ENCODE measurements at regions not wholly inside any gene's neighbourhood (a gene's known extent, or its start where the extent isn't known, plus 50 kb on each side); places are given as distances from the start of the nearest gene placed in this dataset. TPM values are rescaled to one million over a fixed set of nuclear protein-coding genes. Genes with fewer than 3 reads are reported as not detected.

GRCh38 chr18:75491361-75491760, 63.9 kb upstream of the SMIM21 start:
- no peak overlapping the region for H3K4me3 ChIP-seq (ENCODE audit: low read length in 3 of 3)
- peaks cover 0 to 2% (median 0%) of the 10 kb centered on the region in 3 donors for H3K27me3 ChIP-seq (ENCODE audit: control insufficient read depth in 3 of 3, insufficient read depth in 3 of 3, low read length in 3 of 3)
- no peak overlapping the region for H3K9ac ChIP-seq (ENCODE audit: low read depth in 1 of 3, low read length in 3 of 3)
- no peaks in the 10 kb centered on the region for H3K36me3 ChIP-seq (ENCODE audit: control insufficient read depth in 3 of 3, insufficient read depth in 3 of 3, low read length in 3 of 3)
- no peak overlapping the region for H3K27ac ChIP-seq (ENCODE audit: low read depth, low read length)
- H3K4me1 ChIP-seq (ENCODE audit: control insufficient read depth in 3 of 3, insufficient read depth in 3 of 3, low read length in 3 of 3), result no peaks in the 10 kb centered on the region
- H3K9me3 ChIP-seq (ENCODE audit: control insufficient read depth in 3 of 3, low read length in 3 of 3), result no peaks in the 10 kb centered on the region

- Histone ChIP-seq H3K9me3 (ENCODE audit: control insufficient read depth in 3 of 3, low read length in 3 of 3) (no peaks in the 10 kb centered on the region), H3K27me3 (ENCODE audit: control insufficient read depth in 3 of 3, insufficient read depth in 3 of 3, low read length in 3 of 3) (no peaks in the 10 kb centered on the region), H3K36me3 (ENCODE audit: control insufficient read depth in 3 of 3, insufficient read depth in 3 of 3, low read length in 3 of 3) (no peaks in the 10 kb centered on the region), H3K9ac (ENCODE audit: low read depth in 1 of 3, low read length in 3 of 3) (no peak overlapping the region), H3K4me1 (ENCODE audit: control insufficient read depth in 3 of 3, insufficient read depth in 3 of 3, low read length in 3 of 3) (no peaks in the 10 kb centered on the region), H3K27ac (ENCODE audit: low read depth, low read length) (no peak overlapping the region), H3K4me3 (ENCODE audit: low read length in 3 of 3) (no peak overlapping the region)
These were observed 62.1 kb upstream of the SMIM21 start for GRCh38 chr18:75489493-75490190.

GRCh38 chr18:75483662-75484061, 56.2 kb upstream of the SMIM21 start:
- Histone ChIP-seq H3K4me3 (ENCODE audit: low read length in 3 of 3) (no peak overlapping the region), H3K27me3 (ENCODE audit: control insufficient read depth in 3 of 3, insufficient read depth in 3 of 3, low read length in 3 of 3) (no peaks in the 10 kb centered on the region), H3K36me3 (ENCODE audit: control insufficient read depth in 3 of 3, insufficient read depth in 3 of 3, low read length in 3 of 3) (no peaks in the 10 kb centered on the region), H3K4me1 (ENCODE audit: control insufficient read depth in 3 of 3, insufficient read depth in 3 of 3, low read length in 3 of 3) (no peaks in the 10 kb centered on the region), H3K9me3 (ENCODE audit: control insufficient read depth in 3 of 3, low read length in 3 of 3) (peaks cover 0 to 11% (median 2%) of the 10 kb centered on the region in 3 donors), H3K9ac (ENCODE audit: low read depth in 1 of 3, low read length in 3 of 3) (no peak overlapping the region), H3K27ac (ENCODE audit: low read depth, low read length) (no peak overlapping the region)

GRCh38 chr18:75482880-75483279, 55.4 kb upstream of the SMIM21 start:
- Histone ChIP-seq H3K9ac (ENCODE audit: low read depth in 1 of 3, low read length in 3 of 3) (no peak overlapping the region), H3K27ac (ENCODE audit: low read depth, low read length) (no peak overlapping the region), H3K4me3 (ENCODE audit: low read length in 3 of 3) (no peak overlapping the region), H3K4me1 (ENCODE audit: control insufficient read depth in 3 of 3, insufficient read depth in 3 of 3, low read length in 3 of 3) (no peaks in the 10 kb centered on the region), H3K36me3 (ENCODE audit: control insufficient read depth in 3 of 3, insufficient read depth in 3 of 3, low read length in 3 of 3) (no peaks in the 10 kb centered on the region), H3K27me3 (ENCODE audit: control insufficient read depth in 3 of 3, insufficient read depth in 3 of 3, low read length in 3 of 3) (no peaks in the 10 kb centered on the region), H3K9me3 (ENCODE audit: control insufficient read depth in 3 of 3, low read length in 3 of 3) (peaks cover 0 to 11% (median 2%) of the 10 kb centered on the region in 3 donors)

GRCh38 chr18:75480487-75480886, 53.0 kb upstream of the SMIM21 start:
- H3K4me1 ChIP-seq (ENCODE audit: control insufficient read depth in 3 of 3, insufficient read depth in 3 of 3, low read length in 3 of 3), result no peaks in the 10 kb centered on the region
- no peak overlapping the region for H3K27ac ChIP-seq (ENCODE audit: low read depth, low read length)
- no peaks in the 10 kb centered on the region for H3K27me3 ChIP-seq (ENCODE audit: control insufficient read depth in 3 of 3, insufficient read depth in 3 of 3, low read length in 3 of 3)
- peaks cover 0 to 11% (median 2%) of the 10 kb centered on the region in 3 donors for H3K9me3 ChIP-seq (ENCODE audit: control insufficient read depth in 3 of 3, low read length in 3 of 3)
- H3K4me3 ChIP-seq (ENCODE audit: low read length in 3 of 3), result no peak overlapping the region
- no peak overlapping the region for H3K9ac ChIP-seq (ENCODE audit: low read depth in 1 of 3, low read length in 3 of 3)
- no peaks in the 10 kb centered on the region for H3K36me3 ChIP-seq (ENCODE audit: control insufficient read depth in 3 of 3, insufficient read depth in 3 of 3, low read length in 3 of 3)

- Histone ChIP-seq H3K9me3 (ENCODE audit: control insufficient read depth in 3 of 3, low read length in 3 of 3) (peaks cover 0 to 11% (median 2%) of the 10 kb centered on the region in 3 donors), H3K4me1 (ENCODE audit: control insufficient read depth in 3 of 3, insufficient read depth in 3 of 3, low read length in 3 of 3) (no peaks in the 10 kb centered on the region), H3K4me3 (ENCODE audit: low read length in 3 of 3) (no peak overlapping the region), H3K27ac (ENCODE audit: low read depth, low read length) (no peak overlapping the region), H3K27me3 (ENCODE audit: control insufficient read depth in 3 of 3, insufficient read depth in 3 of 3, low read length in 3 of 3) (no peaks in the 10 kb centered on the region), H3K9ac (ENCODE audit: low read depth in 1 of 3, low read length in 3 of 3) (no peak overlapping the region), H3K36me3 (ENCODE audit: control insufficient read depth in 3 of 3, insufficient read depth in 3 of 3, low read length in 3 of 3) (no peaks in the 10 kb centered on the region)
These were observed 51.7 kb upstream of the SMIM21 start for GRCh38 chr18:75478996-75479880.

- Histone ChIP-seq H3K27ac (ENCODE audit: low read depth, low read length) (no peak overlapping the region), H3K4me1 (ENCODE audit: control insufficient read depth in 3 of 3, insufficient read depth in 3 of 3, low read length in 3 of 3) (no peaks in the 10 kb centered on the region), H3K27me3 (ENCODE audit: control insufficient read depth in 3 of 3, insufficient read depth in 3 of 3, low read length in 3 of 3) (no peaks in the 10 kb centered on the region), H3K9me3 (ENCODE audit: control insufficient read depth in 3 of 3, low read length in 3 of 3) (peaks cover 0 to 3% (median 0%) of the 10 kb centered on the region in 3 donors), H3K9ac (ENCODE audit: low read depth in 1 of 3, low read length in 3 of 3) (no peak overlapping the region), H3K36me3 (ENCODE audit: control insufficient read depth in 3 of 3, insufficient read depth in 3 of 3, low read length in 3 of 3) (no peaks in the 10 kb centered on the region), H3K4me3 (ENCODE audit: low read length in 3 of 3) (no peak overlapping the region)
These were observed 50.4 kb upstream of the SMIM21 start for GRCh38 chr18:75477900-75478299.

Small RNAs in the stretch of these regions (small RNA-seq; reads per million reads assigned to genes)
- not detected for gene AC021506.2
